Suprapubic skin (tissue), 4 donors: ENCODE measurements at regions not wholly inside any gene's neighbourhood (a gene's known extent, or its start where the extent isn't known, plus 50 kb on each side); places are given as distances from the start of the nearest gene placed in this dataset.

Experiments
- CTCF ChIP-seq, 2 donors: fragments of 200-600 bp in 1 of 2; fragments of 450-650 bp in 1 of 2; sonication (generic) in 1 of 2; IDR thresholded peaks; one replicate each; pipeline ENCODE4 v1.5.1; 2016 to 2019; ENCODE audit warnings: antibody characterized with exemption in 2 of 2, mild to moderate bottlenecking in 1 of 2, moderate library complexity in 1 of 2
- EP300 ChIP-seq: sonication (generic); formaldehyde crosslinking; IDR thresholded peaks from one replicate; pipeline ENCODE4 v1.6.1; 2017; ENCODE audit warnings: antibody characterized with exemption
- POLR2A ChIP-seq, 2 donors: fragments of 450-650 bp; IDR thresholded peaks; one replicate each; pipeline ENCODE4 v1.6.1; 2017; ENCODE audit warnings: antibody characterized with exemption in 2 of 2, mild to moderate bottlenecking in 2 of 2, moderate library complexity in 2 of 2
- POLR2AphosphoS5 ChIP-seq, 3 donors: sonication (generic); formaldehyde crosslinking; IDR thresholded peaks; one replicate each; pipeline ENCODE4 v1.6.1; 2017; ENCODE audit warnings: antibody characterized with exemption in 3 of 3

- TF ChIP-seq CTCF (IDR thresholded peaks at IDR 0.05) (no peak), POLR2AphosphoS5 (IDR thresholded peaks at IDR 0.05) (no peak), EP300 (no peak), POLR2A (IDR thresholded peaks at IDR 0.05) (no peak)
These were observed 63.1 kb upstream of the TNFSF4 start for GRCh38 chr1:173270243-173270642.
